ENCODE measurements at regions not wholly inside any gene's neighbourhood (a gene's known extent, or its start where the extent isn't known, plus 50 kb on each side); places are given as distances from the start of the nearest gene placed in this dataset.
A peak's percentile ranks its signal among the peaks of the same experiment; 100 is the strongest.
"Not testable (repeated sequence)": the region's sequence is repeated elsewhere in the genome, so short reads cannot be mapped to it uniquely, and the experiment has no call there.

GRCh38 chr16:21535201-21535600, 64.2 kb upstream of the METTL9 start:
- DNase-seq, result not testable (repeated sequence)

GRCh38 chr16:21536740-21537139, 62.6 kb upstream of the METTL9 start:
- DNase-seq, result not testable (repeated sequence)

GRCh38 chr16:21537598-21537997, 61.8 kb upstream of the METTL9 start:
- DNase-seq, result not testable (repeated sequence)

GRCh38 chr16:21539107-21539618, 60.2 kb upstream of the METTL9 start:
- DNase-seq, result not testable (repeated sequence)

GRCh38 chr16:21540770-21541433, 58.5 kb upstream of the METTL9 start:
- peak in 1 of 4 experiments; percentile 26 for DNase-seq

GRCh38 chr16:21541611-21542051, 57.7 kb upstream of the METTL9 start:
- DNase-seq, result not testable (repeated sequence)

GRCh38 chr16:21542075-21542474, 57.3 kb upstream of the METTL9 start:
- not testable (repeated sequence) for DNase-seq

- not testable (repeated sequence) for DNase-seq
Measured at GRCh38 chr16:21542491-21543124, 56.8 kb upstream of the METTL9 start.

- not testable (repeated sequence) for DNase-seq
Measured at GRCh38 chr16:21543151-21543836, 56.1 kb upstream of the METTL9 start.

- not testable (repeated sequence) for DNase-seq
Measured at GRCh38 chr16:21545664-21546326, 53.6 kb upstream of the METTL9 start.

- DNase-seq, result not testable (repeated sequence)
Measured at GRCh38 chr16:21549396-21549795, 50.0 kb upstream of the METTL9 start.

All from activated CD4-positive, CD25-positive, alpha-beta regulatory T cell (primary cell).